ENCODE measurements at regions not wholly inside any gene's neighbourhood (a gene's known extent, or its start where the extent isn't known, plus 50 kb on each side); places are given as distances from the start of the nearest gene placed in this dataset.

DNA sequence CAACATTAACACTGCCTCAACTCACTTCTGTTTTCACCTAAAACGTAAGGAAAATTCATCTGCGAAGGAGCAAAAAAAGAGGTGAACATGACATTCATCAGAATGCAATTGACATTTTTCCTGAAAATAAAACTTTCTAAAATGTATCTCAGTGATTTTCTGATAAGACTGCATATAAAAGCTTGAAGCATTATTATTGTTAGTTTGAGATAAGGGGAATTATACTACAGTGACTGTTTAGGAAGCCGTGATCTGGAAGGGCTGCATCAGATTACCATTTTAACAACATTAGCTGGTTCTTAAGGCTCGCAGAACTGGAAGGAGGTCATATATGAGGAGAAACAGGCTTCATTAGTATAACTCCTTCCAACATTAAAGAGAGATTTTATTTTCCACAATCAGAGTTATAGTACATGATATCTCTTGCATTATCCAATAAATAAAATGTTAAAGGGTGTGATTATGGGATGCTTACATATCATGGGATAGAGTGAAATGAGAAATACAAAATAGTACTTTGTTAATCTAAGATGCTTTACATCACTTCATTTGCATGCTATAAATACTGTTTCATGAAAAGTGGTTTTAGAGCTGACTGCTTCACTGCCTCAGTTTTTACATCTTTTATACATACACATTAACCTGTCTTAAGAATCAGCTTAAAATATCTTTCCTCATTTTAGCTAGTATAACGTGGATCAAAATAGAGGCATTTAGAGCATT lies 1820.1 kb upstream of the TENM3 start:
- Histone ChIP-seq H3K27me3 (ENCODE audit: insufficient read depth, low read length) (no peaks in the 10 kb centered on the region), H3K4me3 (ENCODE audit: low read length) (no peak overlapping the region), H3K27ac (ENCODE audit: low read length) (no peak overlapping the region), H3K9me3 (ENCODE audit: insufficient read depth, low read depth, low read length) (no peaks in the 10 kb centered on the region), H3K4me1 (ENCODE audit: insufficient read depth, low read length) (no peaks in the 10 kb centered on the region), H3K9ac (ENCODE audit: low read depth, low read length) (no peak overlapping the region), H3K36me3 (ENCODE audit: insufficient read depth, low read depth, low read length) (no peaks in the 10 kb centered on the region)

DNA sequence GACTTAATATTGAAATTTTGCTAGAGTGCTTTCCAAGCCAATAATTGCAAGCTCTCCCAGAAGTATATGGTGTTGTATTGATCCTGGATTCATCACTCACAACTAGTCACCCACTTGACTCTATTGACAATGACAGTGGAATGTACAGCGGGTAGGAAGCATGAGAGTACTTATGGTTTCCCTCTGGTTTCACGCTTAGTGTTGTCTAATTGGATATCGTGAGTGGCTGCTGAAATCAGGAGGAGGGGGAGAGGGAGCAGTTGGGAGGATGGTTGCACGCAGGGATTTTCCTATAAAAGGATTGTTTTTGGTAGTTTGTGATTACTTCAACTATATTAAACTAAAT lies 1819.5 kb upstream of the TENM3 start:
- Histone ChIP-seq H3K4me3 (ENCODE audit: low read length) (no peak overlapping the region), H3K4me1 (ENCODE audit: insufficient read depth, low read length) (no peaks in the 10 kb centered on the region), H3K9ac (ENCODE audit: low read depth, low read length) (no peak overlapping the region), H3K27me3 (ENCODE audit: insufficient read depth, low read length) (no peaks in the 10 kb centered on the region), H3K27ac (ENCODE audit: low read length) (no peak overlapping the region), H3K9me3 (ENCODE audit: insufficient read depth, low read depth, low read length) (no peaks in the 10 kb centered on the region), H3K36me3 (ENCODE audit: insufficient read depth, low read depth, low read length) (no peaks in the 10 kb centered on the region)

DNA sequence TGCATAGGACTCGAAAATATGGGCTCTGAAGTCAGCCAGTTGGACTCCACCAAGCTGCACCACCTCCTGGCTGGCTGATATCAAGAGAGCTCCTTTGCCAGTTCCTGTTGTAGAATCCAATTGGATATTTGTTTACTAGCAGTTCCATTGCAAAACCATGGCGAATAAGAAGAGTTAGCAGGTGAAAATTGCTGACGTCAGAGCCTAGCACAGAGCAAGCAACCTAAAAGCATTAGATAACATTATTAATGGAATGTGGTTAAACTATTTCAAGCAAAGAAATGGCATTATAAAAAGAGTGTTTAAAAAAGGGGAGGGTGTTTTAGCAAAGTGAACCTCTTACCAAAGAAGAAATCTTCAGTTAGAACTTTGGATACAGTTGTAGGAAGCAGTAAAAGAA lies 1816.3 kb upstream of the TENM3 start:
- Histone ChIP-seq H3K27ac (ENCODE audit: low read length) (no peak overlapping the region), H3K27me3 (ENCODE audit: insufficient read depth, low read length) (no peaks in the 10 kb centered on the region), H3K9me3 (ENCODE audit: insufficient read depth, low read depth, low read length) (no peaks in the 10 kb centered on the region), H3K36me3 (ENCODE audit: insufficient read depth, low read depth, low read length) (no peaks in the 10 kb centered on the region), H3K9ac (ENCODE audit: low read depth, low read length) (no peak overlapping the region), H3K4me1 (ENCODE audit: insufficient read depth, low read length) (no peaks in the 10 kb centered on the region), H3K4me3 (ENCODE audit: low read length) (no peak overlapping the region)

DNA sequence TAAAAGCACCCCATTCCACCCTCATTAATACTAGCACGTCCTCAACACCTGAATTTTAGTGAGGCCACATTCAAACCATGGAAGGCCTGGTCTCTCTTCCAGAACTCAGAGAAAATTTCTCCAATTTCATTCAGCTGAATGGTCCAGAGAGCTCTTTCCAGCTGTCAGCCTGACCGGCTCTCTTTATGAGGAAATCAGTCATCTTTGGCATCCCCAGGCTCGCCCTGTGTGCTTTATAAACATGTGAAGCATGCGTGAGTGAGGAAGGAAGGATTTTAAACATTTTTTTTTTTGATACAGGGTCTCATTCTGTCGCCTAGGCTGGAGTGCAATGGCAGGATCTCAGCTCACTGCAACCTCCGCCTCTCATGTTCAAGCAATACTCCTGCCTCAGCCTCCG lies 1812.9 kb upstream of the TENM3 start:
- H3K36me3 ChIP-seq (ENCODE audit: insufficient read depth, low read depth, low read length), result no peaks in the 10 kb centered on the region

DNA sequence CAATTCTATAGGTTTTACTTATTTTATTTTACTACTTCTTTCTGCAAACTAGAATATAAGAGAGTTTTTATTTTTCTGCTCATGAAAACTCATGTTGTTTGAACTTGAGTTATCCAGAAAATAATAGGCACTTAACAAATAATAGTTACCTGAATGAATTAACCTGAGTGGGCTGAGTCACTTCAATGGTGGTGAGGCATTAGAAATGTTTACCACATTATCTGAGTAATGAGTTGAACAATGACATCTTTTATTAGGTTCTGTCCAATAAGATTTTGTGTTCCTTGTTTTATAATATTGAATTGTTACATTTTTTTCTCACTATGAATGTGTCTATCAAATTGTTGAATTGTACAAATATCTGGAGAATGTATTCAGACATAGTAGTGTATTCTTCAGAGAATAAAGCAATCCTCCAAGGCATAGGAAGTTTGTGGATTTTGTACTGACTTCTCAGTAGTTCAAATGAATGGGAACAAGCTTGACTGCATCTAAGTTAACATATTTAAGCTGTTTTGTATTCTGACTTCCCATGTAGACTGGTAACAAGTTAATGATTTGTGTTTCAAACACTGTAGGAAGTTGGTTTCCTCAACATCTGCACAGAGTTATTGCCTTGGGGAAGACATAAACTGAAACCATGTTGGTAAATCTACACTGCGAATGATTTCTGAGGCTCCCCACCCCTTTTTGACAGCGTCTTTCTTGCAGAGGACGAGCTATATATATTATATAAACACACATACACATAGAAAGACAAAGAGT lies 1808.9 kb upstream of the TENM3 start:
- Histone ChIP-seq H3K4me3 (ENCODE audit: low read length) (no peak overlapping the region), H3K27ac (ENCODE audit: low read length) (no peak overlapping the region), H3K27me3 (ENCODE audit: insufficient read depth, low read length) (no peaks in the 10 kb centered on the region), H3K9ac (ENCODE audit: low read depth, low read length) (no peak overlapping the region), H3K4me1 (ENCODE audit: insufficient read depth, low read length) (peaks cover 6% of the 10 kb centered on the region), H3K9me3 (ENCODE audit: insufficient read depth, low read depth, low read length) (no peaks in the 10 kb centered on the region), H3K36me3 (ENCODE audit: insufficient read depth, low read depth, low read length) (no peaks in the 10 kb centered on the region)

More for the DNA sequence above, 1812.9 kb upstream of the TENM3 start:
- Histone ChIP-seq H3K9me3 (ENCODE audit: insufficient read depth, low read depth, low read length) (no peaks in the 10 kb centered on the region), H3K27ac (ENCODE audit: low read length) (no peak overlapping the region), H3K9ac (ENCODE audit: low read depth, low read length) (no peak overlapping the region), H3K4me1 (ENCODE audit: insufficient read depth, low read length) (peaks cover 6% of the 10 kb centered on the region), H3K4me3 (ENCODE audit: low read length) (no peak overlapping the region), H3K27me3 (ENCODE audit: insufficient read depth, low read length) (no peaks in the 10 kb centered on the region)

DNA sequence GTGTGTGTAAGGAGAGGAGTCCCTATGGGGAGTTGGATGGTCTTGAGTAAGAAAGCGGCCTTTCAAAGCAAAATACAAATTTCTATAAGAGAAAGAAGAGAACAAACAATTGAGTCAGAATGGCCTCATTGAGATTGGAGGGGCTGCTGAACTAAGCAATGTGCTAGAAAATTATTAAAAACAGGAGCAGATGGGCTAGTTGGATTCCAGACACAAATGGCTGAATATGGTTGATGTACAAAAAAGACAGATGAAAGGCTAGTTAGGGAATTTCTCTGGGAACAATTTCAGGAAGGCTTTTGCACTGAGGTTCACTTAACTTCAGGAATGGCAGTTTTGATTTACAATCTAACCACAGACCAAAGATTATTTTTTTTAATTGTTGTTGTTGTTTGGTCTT lies 1806.8 kb upstream of the TENM3 start:
- H3K4me1 ChIP-seq (ENCODE audit: insufficient read depth, low read length), result peaks cover 6% of the 10 kb centered on the region
- no peak overlapping the region for H3K27ac ChIP-seq (ENCODE audit: low read length)
- no peak overlapping the region for H3K4me3 ChIP-seq (ENCODE audit: low read length)
- H3K36me3 ChIP-seq (ENCODE audit: insufficient read depth, low read depth, low read length), result no peaks in the 10 kb centered on the region
- no peak overlapping the region for H3K9ac ChIP-seq (ENCODE audit: low read depth, low read length)
- no peaks in the 10 kb centered on the region for H3K9me3 ChIP-seq (ENCODE audit: insufficient read depth, low read depth, low read length)
- no peaks in the 10 kb centered on the region for H3K27me3 ChIP-seq (ENCODE audit: insufficient read depth, low read length)

DNA sequence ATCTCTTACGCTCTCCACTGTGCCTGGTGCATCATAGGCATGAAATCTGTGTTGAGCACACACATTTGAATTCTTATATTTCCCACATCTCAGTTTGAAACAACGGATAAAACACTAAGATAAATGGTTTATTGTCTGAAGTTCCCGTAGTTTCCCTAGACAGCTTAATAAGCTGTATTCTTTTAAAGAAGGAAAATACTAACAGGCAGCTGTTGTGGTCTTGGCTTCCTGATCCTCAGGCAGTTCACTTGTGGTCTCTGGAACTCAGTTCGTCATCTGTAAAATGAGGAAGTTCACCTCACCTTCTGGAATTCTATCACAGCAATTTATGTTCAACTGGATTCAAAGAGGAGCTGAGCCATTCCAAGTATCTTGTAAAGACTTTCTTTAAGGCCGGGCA lies 1805.6 kb upstream of the TENM3 start:
- H3K9me3 ChIP-seq (ENCODE audit: insufficient read depth, low read depth, low read length), result no peaks in the 10 kb centered on the region
- H3K9ac ChIP-seq (ENCODE audit: low read depth, low read length), result no peak overlapping the region
- no peaks in the 10 kb centered on the region for H3K27me3 ChIP-seq (ENCODE audit: insufficient read depth, low read length)
- no peaks in the 10 kb centered on the region for H3K36me3 ChIP-seq (ENCODE audit: insufficient read depth, low read depth, low read length)
- no peak overlapping the region for H3K27ac ChIP-seq (ENCODE audit: low read length)
- H3K4me3 ChIP-seq (ENCODE audit: low read length), result no peak overlapping the region
- H3K4me1 ChIP-seq (ENCODE audit: insufficient read depth, low read length), result peaks cover 6% of the 10 kb centered on the region

DNA sequence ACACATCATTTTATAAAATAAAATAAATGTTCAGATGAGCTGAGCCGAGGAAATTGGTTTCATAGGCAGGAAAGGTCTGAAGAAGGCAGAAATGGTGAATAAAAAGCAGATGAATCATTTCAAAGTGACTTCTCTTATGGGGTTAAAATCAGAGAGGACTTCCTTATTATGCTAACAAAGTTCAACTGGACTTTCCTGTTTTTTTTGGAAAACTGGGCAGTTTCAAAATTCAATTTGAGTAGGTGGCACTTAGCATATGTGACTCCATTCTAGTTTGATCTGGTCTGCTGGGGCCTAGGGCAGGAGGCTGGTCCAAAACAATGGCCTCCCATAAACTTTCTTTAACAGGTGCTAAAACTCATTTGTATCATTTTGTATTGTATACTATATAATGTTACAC lies 1794.9 kb upstream of the TENM3 start:
- no peaks in the 10 kb centered on the region for H3K27me3 ChIP-seq (ENCODE audit: insufficient read depth, low read length)
- no peak overlapping the region for H3K9ac ChIP-seq (ENCODE audit: low read depth, low read length)
- H3K9me3 ChIP-seq (ENCODE audit: insufficient read depth, low read depth, low read length), result no peaks in the 10 kb centered on the region
- H3K4me1 ChIP-seq (ENCODE audit: insufficient read depth, low read length), result no peaks in the 10 kb centered on the region
- no peak overlapping the region for H3K27ac ChIP-seq (ENCODE audit: low read length)
- no peak overlapping the region for H3K4me3 ChIP-seq (ENCODE audit: low read length)
- no peaks in the 10 kb centered on the region for H3K36me3 ChIP-seq (ENCODE audit: insufficient read depth, low read depth, low read length)

DNA sequence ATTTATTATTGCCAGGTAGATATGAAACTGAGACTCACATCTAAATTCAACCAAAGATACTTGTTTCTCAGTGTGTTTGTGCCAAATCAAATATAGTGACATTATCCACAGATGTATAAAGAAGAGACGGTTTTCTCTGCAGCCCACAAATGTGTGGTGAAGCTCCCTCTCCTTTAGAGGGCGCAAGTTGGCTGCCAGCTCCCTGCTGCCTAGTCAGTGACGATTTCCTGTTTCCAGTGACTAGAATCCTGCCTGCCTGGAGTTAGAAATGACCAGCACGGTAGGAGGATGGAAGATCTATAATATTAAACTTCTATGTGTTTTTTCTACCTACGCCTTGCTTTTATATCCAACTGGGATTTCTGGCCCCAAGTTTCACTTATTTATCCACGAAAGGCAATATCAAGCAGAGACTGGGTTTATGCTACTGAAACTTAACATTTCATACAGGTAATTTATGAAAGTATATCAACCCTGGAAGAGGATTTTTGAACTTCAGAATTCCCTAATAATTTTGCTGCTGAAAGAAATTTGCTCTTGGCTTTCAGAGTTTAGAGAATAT lies 1793.7 kb upstream of the TENM3 start:
- no peaks in the 10 kb centered on the region for H3K36me3 ChIP-seq (ENCODE audit: insufficient read depth, low read depth, low read length)
- H3K27me3 ChIP-seq (ENCODE audit: insufficient read depth, low read length), result no peaks in the 10 kb centered on the region
- H3K4me3 ChIP-seq (ENCODE audit: low read length), result no peak overlapping the region
- no peaks in the 10 kb centered on the region for H3K9me3 ChIP-seq (ENCODE audit: insufficient read depth, low read depth, low read length)
- H3K27ac ChIP-seq (ENCODE audit: low read length), result no peak overlapping the region
- 0 out of 2 replicates have a peak overlapping the region, but pooled peaks have one; percentile 50 for H3K9ac ChIP-seq (ENCODE audit: low read depth, low read length)
- H3K4me1 ChIP-seq (ENCODE audit: insufficient read depth, low read length), result peaks cover 2% of the 10 kb centered on the region; the same call in 1 of the 2 replicates

DNA sequence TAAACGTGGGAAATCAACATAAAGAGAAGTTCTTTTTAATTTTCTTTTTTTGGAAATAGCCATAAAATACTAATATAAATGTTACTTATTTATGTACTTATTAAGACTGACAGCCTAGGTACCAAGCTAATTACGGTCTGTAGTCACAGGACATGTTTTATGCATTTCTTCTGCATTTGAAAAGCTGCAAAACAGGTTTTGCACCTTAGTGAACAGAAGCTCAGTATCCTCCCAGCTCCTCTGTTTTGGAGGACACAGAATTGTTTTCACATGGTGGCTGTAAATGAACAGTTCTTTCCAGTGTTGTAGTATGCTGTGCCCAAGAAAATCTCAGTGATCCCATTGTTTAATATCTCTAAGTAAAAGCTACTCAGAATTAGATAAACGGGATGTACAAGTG lies 1788.0 kb upstream of the TENM3 start:
- no peaks in the 10 kb centered on the region for H3K27me3 ChIP-seq (ENCODE audit: insufficient read depth, low read length)
- H3K36me3 ChIP-seq (ENCODE audit: insufficient read depth, low read depth, low read length), result no peaks in the 10 kb centered on the region
- peak overlapping the region; percentile 22 for H3K27ac ChIP-seq (ENCODE audit: low read length)
- H3K9ac ChIP-seq (ENCODE audit: low read depth, low read length), result 0 out of 2 replicates have a peak overlapping the region, but pooled peaks have one; percentile 5
- no peaks in the 10 kb centered on the region for H3K9me3 ChIP-seq (ENCODE audit: insufficient read depth, low read depth, low read length)
- H3K4me1 ChIP-seq (ENCODE audit: insufficient read depth, low read length), result peaks cover 13% of the 10 kb centered on the region
- peak overlapping the region; percentile 14 for H3K4me3 ChIP-seq (ENCODE audit: low read length)

DNA sequence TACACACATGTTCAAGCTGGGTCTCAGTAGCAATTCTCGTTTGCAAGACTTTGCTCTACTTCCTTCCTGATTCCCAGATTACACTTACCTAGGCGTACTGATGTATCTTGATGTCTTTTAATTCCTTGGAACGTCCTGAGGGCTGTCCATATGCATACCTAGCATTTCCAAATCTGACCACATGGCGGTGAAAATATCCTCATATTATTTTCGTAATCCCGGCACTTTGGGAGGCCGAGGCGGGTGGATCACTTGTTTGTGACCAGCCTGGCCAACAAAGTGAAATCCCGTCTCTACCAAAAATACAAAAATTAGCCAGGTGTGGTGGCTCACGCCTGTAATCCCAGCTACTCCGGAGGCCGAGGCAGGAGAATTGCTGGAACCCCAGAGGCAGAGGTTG lies 1786.3 kb upstream of the TENM3 start:
- Histone ChIP-seq H3K9me3 (ENCODE audit: insufficient read depth, low read depth, low read length) (no peaks in the 10 kb centered on the region), H3K4me1 (ENCODE audit: insufficient read depth, low read length) (peaks cover 13% of the 10 kb centered on the region), H3K9ac (ENCODE audit: low read depth, low read length) (no peak overlapping the region), H3K36me3 (ENCODE audit: insufficient read depth, low read depth, low read length) (no peaks in the 10 kb centered on the region), H3K27ac (ENCODE audit: low read length) (no peak overlapping the region), H3K27me3 (ENCODE audit: insufficient read depth, low read length) (no peaks in the 10 kb centered on the region), H3K4me3 (ENCODE audit: low read length) (no peak overlapping the region)

DNA sequence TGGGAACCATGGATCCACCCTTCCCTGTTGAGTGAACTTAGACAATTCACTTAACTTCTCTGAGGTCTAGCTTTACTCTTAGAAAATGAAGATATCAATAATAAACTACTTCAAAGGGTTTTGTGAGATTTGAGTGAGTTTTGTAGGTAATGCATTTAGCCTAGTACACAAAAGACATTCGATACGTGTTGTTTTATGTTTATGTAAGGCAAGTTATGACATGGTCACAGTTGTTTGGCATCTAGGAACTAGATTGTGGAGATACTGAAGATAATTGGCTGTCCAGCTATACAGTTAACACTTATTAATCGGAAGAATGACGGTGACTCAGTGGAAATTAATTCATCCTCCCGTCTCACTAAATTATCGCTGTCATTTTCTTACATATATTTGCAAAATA lies 1781.1 kb upstream of the TENM3 start:
- Histone ChIP-seq H3K36me3 (ENCODE audit: insufficient read depth, low read depth, low read length) (no peaks in the 10 kb centered on the region), H3K27me3 (ENCODE audit: insufficient read depth, low read length) (no peaks in the 10 kb centered on the region), H3K27ac (ENCODE audit: low read length) (no peak overlapping the region), H3K9ac (ENCODE audit: low read depth, low read length) (no peak overlapping the region), H3K9me3 (ENCODE audit: insufficient read depth, low read depth, low read length) (no peaks in the 10 kb centered on the region), H3K4me3 (ENCODE audit: low read length) (no peak overlapping the region), H3K4me1 (ENCODE audit: insufficient read depth, low read length) (no peaks in the 10 kb centered on the region)

All from iPS-20b (cell line).